ENCODE measurements at regions not wholly inside any gene's neighbourhood (a gene's known extent, or its start where the extent isn't known, plus 50 kb on each side); places are given as distances from the start of the nearest gene placed in this dataset.

GRCh38 chr4:19047279-19047880, 1025.8 kb upstream of the LCORL start:
- TF ChIP-seq CTCF (IDR thresholded peaks at IDR 0.05) (no peak), POLR2A (IDR thresholded peaks at IDR 0.05) (no peak)

All from adrenal gland (tissue), 5 donors.